PC-3 (cell line): ENCODE measurements at regions not wholly inside any gene's neighbourhood (a gene's known extent, or its start where the extent isn't known, plus 50 kb on each side); places are given as distances from the start of the nearest gene placed in this dataset.

Source experiments
- ATAC-seq: fragments of 200-7000 bp; cut with Tn5 transposase; 2 replicates; pipeline ENCODE4 v1.9.1; 2020; ENCODE audit warnings: mild to moderate bottlenecking, moderate library complexity
- BruUV-seq: library from RNA; stranded (reverse); fragments of 400-500 nt; replicated peaks from 2 replicates; lab custom pipeline; 2021; lab: Mats Ljungman, UMichigan
- CTCF ChIA-PET: fragments of 300-600 bp; sonication (Branson Sonifier 250); formaldehyde crosslinking; loops from one replicate; lab custom pipeline; 2022; ENCODE audit warnings: antibody characterized with exemption; lab: Charles Lee
- POLR2A ChIA-PET: fragments of 300-600 bp; sonication (Branson Sonifier 250); formaldehyde crosslinking; loops from one replicate; lab custom pipeline; 2022; ENCODE audit warnings: antibody characterized with exemption; ENCODE audit not compliant: unreplicated experiment; lab: Charles Lee
- DNase-seq: peaks from one replicate; pipeline ENCODE4 v3.0.0-alpha.2; 2015
- H2AFZ ChIP-seq: fragments of 300-600 bp; sonication (generic); 2 replicates; pipeline ENCODE4 v1.6.0; 2016; ENCODE audit warnings: antibody characterized with exemption, low read length
- H3F3A ChIP-seq: fragments of 300-600 bp; sonication (generic); one replicate; pipeline ENCODE4 v1.6.0; 2017; ENCODE audit warnings: antibody characterized with exemption, low read length, control low read depth, mild to moderate bottlenecking; ENCODE audit not compliant: unreplicated experiment
- H3K27ac ChIP-seq: fragments of 300-600 bp; sonication (generic); 2 replicates; pipeline ENCODE4 v1.5.1; 2016; ENCODE audit warnings: mild to moderate bottlenecking, low read length
- H3K27me3 ChIP-seq: fragments of 300-600 bp; sonication (generic); 2 replicates; pipeline ENCODE4 v1.6.1; 2016; ENCODE audit warnings: low read length, mixed read lengths
- H3K36me3 ChIP-seq: fragments of 300-600 bp; sonication (generic); 2 replicates; pipeline ENCODE4 v1.6.1; 2016; ENCODE audit warnings: low read depth, mixed run types, low read length, mixed read lengths
- H3K4me1 ChIP-seq: fragments of 300-600 bp; sonication (generic); 2 replicates; pipeline ENCODE4 v1.5.1; 2016; ENCODE audit warnings: low read length; ENCODE audit not compliant: insufficient read depth
- H3K4me2 ChIP-seq: fragments of 300-600 bp; sonication (generic); 2 replicates; pipeline ENCODE4 v1.6.0; 2016; ENCODE audit warnings: low read length
- H3K4me3 ChIP-seq: fragments of 300-600 bp; sonication (generic); 2 replicates; pipeline ENCODE4 v1.5.1; 2016; ENCODE audit warnings: mild to moderate bottlenecking, low read length, mixed read lengths
- H3K79me2 ChIP-seq: fragments of 300-600 bp; sonication (generic); 2 replicates; pipeline ENCODE4 v1.6.1; 2017; ENCODE audit warnings: low read length, mixed read lengths
- H3K9ac ChIP-seq: fragments of 300-600 bp; sonication (generic); 2 replicates; pipeline ENCODE4 v1.6.0; 2016; ENCODE audit warnings: mild to moderate bottlenecking, low read length
- H3K9me2 ChIP-seq: fragments of 300-600 bp; sonication (generic); replicated peaks from 2 replicates; pipeline ENCODE4 v1.6.1; 2016; ENCODE audit warnings: mixed run types, low read length, mixed read lengths
- H3K9me3 ChIP-seq: fragments of 300-600 bp; sonication (generic); 2 replicates; pipeline ENCODE4 v1.6.1; 2016; ENCODE audit warnings: low read length, mixed read lengths
- H4K20me1 ChIP-seq: fragments of 300-600 bp; sonication (generic); 2 replicates; pipeline ENCODE4 v1.6.1; 2016; ENCODE audit warnings: low read length, mixed read lengths
- EZH2 ChIP-seq: fragments of 300-600 bp; sonication (generic); IDR thresholded peaks from one replicate; pipeline ENCODE4 v1.6.1; 2017; ENCODE audit warnings: antibody characterized with exemption, mild to moderate bottlenecking, low read length; ENCODE audit not compliant: unreplicated experiment
- EZH2phosphoT487 ChIP-seq: fragments of 300-600 bp; sonication (generic); IDR thresholded peaks from 2 replicates; pipeline ENCODE4 v1.6.1; 2018; ENCODE audit warnings: mild to moderate bottlenecking, antibody characterized with exemption, low read length, borderline replicate concordance
- intact Hi-C: fragments of 100-400 bp; cut with micrococcal nuclease; formaldehyde crosslinking; loops from 2 replicates; pipeline ENCODE4 v1.9.0; 2023
- TF ChIP-seq, protein P1 (sequence below): fragments of 300-600 bp; sonication (generic); conservative IDR thresholded peaks from 2 replicates; pipeline ENCODE4 v1.5.1; 2017; ENCODE audit warnings: antibody characterized with exemption, low read depth, mild to moderate bottlenecking, low read length

DNA sequence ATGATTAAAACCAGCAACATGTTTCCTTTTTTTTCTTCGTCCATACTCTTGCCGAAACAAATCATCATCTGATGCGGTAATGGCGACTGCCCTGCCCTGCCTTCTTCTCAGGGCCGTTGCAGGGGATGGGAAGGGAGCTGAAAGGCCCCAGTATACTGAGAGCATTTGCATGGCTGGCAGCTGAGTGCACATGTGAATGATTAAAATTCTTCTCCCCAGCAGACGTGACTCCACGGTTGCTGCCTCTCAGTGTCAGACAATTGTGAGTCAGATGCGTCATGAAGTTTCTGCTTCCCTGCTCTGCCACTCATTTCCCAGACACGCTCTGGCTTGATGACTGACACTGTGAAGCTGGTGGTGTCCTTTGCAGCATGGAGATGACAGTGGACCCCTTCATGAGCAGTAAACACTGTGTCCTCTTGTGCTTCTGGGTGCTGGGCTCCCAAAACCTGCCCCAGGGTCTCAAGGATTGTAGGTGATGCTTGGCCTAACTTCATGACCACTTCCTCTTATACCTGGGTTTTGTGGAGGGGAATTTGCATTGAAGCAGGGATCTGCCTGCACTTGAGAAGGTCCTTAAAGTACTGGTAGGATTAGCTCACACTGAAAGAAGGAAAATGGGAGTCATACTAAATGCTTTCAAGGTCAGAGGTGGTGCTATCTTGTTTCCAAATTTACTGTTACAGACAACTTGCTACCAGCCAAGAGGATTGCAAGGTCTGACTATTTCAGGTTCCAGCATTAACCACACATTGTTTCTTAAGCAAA is 222.5 kb upstream of the COPS8 start:
- DNase-seq (no peak), ATAC-seq (no peak)
- no peaks in the 10 kb centered on the region for H4K20me1 ChIP-seq
- POLR2A ChIA-PET: no interaction called here
- CTCF ChIA-PET: no interaction called here
- no peak overlapping the region for H3K4me2 ChIP-seq
- H3K9ac ChIP-seq: no peak overlapping the region
- TF ChIP-seq EZH2: no peak
- TF ChIP-seq, protein P1, sequence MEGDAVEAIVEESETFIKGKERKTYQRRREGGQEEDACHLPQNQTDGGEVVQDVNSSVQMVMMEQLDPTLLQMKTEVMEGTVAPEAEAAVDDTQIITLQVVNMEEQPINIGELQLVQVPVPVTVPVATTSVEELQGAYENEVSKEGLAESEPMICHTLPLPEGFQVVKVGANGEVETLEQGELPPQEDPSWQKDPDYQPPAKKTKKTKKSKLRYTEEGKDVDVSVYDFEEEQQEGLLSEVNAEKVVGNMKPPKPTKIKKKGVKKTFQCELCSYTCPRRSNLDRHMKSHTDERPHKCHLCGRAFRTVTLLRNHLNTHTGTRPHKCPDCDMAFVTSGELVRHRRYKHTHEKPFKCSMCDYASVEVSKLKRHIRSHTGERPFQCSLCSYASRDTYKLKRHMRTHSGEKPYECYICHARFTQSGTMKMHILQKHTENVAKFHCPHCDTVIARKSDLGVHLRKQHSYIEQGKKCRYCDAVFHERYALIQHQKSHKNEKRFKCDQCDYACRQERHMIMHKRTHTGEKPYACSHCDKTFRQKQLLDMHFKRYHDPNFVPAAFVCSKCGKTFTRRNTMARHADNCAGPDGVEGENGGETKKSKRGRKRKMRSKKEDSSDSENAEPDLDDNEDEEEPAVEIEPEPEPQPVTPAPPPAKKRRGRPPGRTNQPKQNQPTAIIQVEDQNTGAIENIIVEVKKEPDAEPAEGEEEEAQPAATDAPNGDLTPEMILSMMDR: no peak
- TF ChIP-seq EZH2phosphoT487: no peak
- no peaks in the 10 kb centered on the region for H3K9me2 ChIP-seq
- H3K27ac ChIP-seq: no peak overlapping the region
- no peaks in the 10 kb centered on the region for H3K79me2 ChIP-seq
- H3K9me3 ChIP-seq: no peaks in the 10 kb centered on the region
- no peak overlapping the region for H3K4me3 ChIP-seq
- no peaks in the 10 kb centered on the region for H3K36me3 ChIP-seq
- H3K4me1 ChIP-seq: no peaks in the 10 kb centered on the region
- H3K27me3 ChIP-seq: no peaks in the 10 kb centered on the region
- H2AFZ ChIP-seq: no peak overlapping the region
- intact Hi-C loops: no loop called here
- no peaks in the 10 kb centered on the region for H3F3A ChIP-seq
- BruUV-seq: no TSS peak

DNA sequence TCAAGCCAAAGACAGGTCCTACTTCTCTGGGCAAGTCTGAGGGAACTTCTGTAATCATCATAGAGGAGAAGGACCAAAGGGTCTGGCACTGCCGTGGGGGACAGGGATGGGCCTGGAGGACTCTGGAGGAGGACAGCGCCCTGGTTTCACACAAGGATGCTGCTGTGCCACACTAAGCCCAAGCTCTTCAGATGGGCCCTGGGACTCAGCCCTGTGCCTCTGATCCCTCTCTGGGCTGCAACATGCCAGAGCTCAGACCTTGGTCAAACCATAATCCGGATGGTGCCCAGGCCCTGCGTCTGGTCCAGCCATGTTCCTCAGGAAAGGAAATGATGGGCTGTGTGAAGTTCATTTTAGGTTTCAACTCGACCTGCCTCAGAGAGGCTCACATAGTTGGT is 222.0 kb upstream of the COPS8 start:
- Histone ChIP-seq H3K27ac (no peak overlapping the region), H3K9me3 (no peaks in the 10 kb centered on the region), H3K4me3 (no peak overlapping the region), H3K4me2 (no peak overlapping the region), H3K9me2 (no peaks in the 10 kb centered on the region), H3K36me3 (no peaks in the 10 kb centered on the region), H3K27me3 (no peaks in the 10 kb centered on the region), H3K9ac (no peak overlapping the region), H2AFZ (no peak overlapping the region), H3F3A (no peaks in the 10 kb centered on the region), H3K4me1 (peaks cover 3% of the 10 kb centered on the region; the same call in 1 of the 2 replicates), H4K20me1 (no peaks in the 10 kb centered on the region), H3K79me2 (no peaks in the 10 kb centered on the region)
- POLR2A ChIA-PET: no interaction called here
- ATAC-seq (no peak), DNase-seq (no peak)
- intact Hi-C loops: no loop called here
- no TSS peak for BruUV-seq
- no peak for TF ChIP-seq EZH2phosphoT487
- TF ChIP-seq, protein P1: no peak
- no peak for TF ChIP-seq EZH2
- CTCF ChIA-PET: no interaction called here

DNA sequence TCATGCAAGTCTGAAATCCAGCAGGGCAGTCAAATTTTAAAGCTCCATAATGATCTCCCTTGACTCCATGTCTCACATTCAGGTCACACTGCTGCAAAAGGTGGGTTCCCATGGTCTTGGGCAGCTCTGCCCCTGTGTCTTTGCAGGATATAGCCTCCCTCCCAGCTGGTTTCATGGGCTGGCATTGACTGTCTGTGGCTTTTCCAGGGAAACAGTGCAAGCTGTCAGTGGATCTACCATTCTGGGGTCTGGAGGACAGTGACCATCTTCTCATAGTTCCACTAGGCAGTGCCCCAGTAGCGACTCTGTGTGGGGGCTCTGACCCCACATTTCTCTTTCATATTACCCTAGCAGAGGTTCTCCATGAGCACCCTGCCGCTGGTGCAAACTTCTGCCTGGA is 220.6 kb upstream of the COPS8 start:
- Histone ChIP-seq H3K4me2 (no peak overlapping the region), H3K27me3 (no peaks in the 10 kb centered on the region), H3K9ac (no peak overlapping the region), H4K20me1 (no peaks in the 10 kb centered on the region), H3K9me3 (no peaks in the 10 kb centered on the region), H3K79me2 (no peaks in the 10 kb centered on the region), H3K9me2 (no peaks in the 10 kb centered on the region), H3K4me3 (no peak overlapping the region), H3K36me3 (no peaks in the 10 kb centered on the region), H3F3A (no peaks in the 10 kb centered on the region), H2AFZ (no peak overlapping the region), H3K4me1 (peaks cover 3% of the 10 kb centered on the region; the same call in 1 of the 2 replicates), H3K27ac (no peak overlapping the region)
- ChIA-PET CTCF (no interaction called here), POLR2A (no interaction called here)
- intact Hi-C loops: no loop called here
- TF ChIP-seq, protein P1: no peak
- no peak for TF ChIP-seq EZH2phosphoT487
- no peak for TF ChIP-seq EZH2
- BruUV-seq: no TSS peak
- DNase-seq: no peak
- no peak for ATAC-seq
